ENCODE measurements at regions not wholly inside any gene's neighbourhood (a gene's known extent, or its start where the extent isn't known, plus 50 kb on each side); places are given as distances from the start of the nearest gene placed in this dataset.
"Not testable (repeated sequence)": the region's sequence is repeated elsewhere in the genome, so short reads cannot be mapped to it uniquely, and the experiment has no call there.

DNA sequence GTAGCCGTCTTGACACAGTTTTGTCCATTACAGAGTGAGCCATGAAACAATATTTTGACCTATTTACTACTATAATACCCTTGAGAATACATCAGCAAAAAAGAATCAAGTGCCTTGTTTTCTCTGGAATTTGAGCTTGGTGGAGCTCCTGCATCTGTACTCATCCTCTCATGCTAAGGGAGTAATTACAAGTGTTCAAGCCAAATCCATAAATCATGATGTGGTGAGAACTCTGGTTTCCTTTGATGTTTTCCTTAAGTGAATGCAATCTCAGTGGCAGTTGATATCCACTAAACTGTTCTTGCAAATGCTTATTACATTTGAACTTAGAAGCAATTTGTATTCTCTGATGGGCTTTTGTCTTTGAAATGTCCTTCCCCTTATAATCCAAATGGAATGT lies 824.6 kb upstream of the TMPRSS15 start:
- TF ChIP-seq, protein P1, sequence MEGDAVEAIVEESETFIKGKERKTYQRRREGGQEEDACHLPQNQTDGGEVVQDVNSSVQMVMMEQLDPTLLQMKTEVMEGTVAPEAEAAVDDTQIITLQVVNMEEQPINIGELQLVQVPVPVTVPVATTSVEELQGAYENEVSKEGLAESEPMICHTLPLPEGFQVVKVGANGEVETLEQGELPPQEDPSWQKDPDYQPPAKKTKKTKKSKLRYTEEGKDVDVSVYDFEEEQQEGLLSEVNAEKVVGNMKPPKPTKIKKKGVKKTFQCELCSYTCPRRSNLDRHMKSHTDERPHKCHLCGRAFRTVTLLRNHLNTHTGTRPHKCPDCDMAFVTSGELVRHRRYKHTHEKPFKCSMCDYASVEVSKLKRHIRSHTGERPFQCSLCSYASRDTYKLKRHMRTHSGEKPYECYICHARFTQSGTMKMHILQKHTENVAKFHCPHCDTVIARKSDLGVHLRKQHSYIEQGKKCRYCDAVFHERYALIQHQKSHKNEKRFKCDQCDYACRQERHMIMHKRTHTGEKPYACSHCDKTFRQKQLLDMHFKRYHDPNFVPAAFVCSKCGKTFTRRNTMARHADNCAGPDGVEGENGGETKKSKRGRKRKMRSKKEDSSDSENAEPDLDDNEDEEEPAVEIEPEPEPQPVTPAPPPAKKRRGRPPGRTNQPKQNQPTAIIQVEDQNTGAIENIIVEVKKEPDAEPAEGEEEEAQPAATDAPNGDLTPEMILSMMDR (conservative IDR thresholded peaks at IDR 0.05): no peak
- no peak overlapping the region for H3K27ac ChIP-seq

DNA sequence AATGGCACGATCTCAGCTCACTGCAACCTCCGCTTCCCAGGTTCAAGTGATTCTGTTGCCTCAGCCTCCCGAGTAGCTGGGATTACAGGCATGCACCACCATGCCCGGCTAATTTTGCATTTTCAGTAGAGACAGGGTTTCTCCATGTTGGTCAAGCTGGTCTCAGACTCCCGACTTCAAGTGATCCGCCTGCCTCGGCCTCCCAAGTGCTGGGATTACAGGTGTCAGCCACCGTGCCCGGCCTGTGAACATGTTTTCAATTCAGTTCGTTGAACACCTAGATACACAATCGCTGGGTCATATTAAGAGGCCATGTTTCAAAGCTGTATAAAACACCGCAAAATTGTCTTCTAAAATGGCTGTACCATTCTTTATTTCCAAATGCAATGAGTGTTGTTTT lies 830.3 kb upstream of the TMPRSS15 start:
- H3K27ac ChIP-seq: not testable (repeated sequence)

DNA sequence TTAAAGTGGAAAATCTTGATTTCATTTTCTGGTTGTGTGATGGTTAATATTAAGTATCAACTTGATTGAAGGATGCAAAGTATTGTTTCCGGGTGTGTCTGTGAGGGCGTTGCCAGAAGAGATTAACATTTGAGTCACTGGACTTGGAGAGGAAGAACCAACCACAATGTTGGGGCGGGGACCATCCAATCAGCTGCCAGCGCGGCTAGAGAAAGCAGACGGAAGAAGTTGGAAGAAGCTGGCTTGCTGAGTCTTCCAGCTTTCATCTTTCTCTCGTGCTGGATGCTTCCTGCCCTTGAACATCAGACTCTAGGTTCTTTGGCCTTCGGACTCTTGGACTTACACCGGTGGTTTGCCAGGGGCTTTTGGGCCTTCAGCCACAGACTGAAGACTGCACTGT lies 832.6 kb upstream of the TMPRSS15 start:
- TF ChIP-seq, protein P1 (conservative IDR thresholded peaks at IDR 0.05): no peak
- no peak overlapping the region for H3K27ac ChIP-seq

DNA sequence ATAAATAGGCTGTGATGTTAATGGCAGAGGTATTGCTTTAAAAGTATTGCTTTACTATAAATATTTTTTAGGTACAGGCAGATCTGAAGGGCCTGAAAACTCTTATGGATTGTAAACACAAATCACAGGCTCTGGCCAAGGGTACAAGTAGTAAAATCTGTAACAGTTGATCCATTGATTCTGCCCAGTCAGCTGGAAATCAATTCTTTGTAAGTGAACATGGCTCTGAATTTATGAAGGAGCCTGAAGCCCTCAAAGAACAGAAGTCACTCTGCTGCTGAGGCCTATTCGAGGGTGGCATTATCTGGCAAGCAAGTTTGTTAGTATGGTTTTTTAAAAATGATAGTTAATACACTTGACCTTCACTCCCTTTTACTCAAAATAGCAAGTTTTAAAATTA lies 834.0 kb upstream of the TMPRSS15 start:
- TF ChIP-seq, protein P1 (conservative IDR thresholded peaks at IDR 0.05): no peak

DNA sequence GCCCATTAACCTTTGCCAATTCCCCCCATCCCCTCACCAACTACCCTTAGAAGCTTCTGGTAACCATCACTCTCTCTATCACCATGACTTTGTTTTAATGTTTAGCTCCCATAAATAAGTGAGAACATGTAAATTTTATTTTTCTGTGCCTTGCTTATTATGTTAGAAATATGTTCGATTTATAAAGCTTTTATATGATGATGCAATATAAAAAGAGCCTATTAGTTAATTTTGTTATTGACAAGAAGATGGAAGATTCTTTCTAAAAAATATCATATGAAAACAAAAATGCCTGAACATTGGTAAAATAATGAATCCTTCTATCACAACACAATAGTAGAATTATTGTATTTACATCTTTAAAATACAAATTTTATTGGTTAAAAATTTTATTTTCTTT lies 836.1 kb upstream of the TMPRSS15 start:
- TF ChIP-seq, protein P1 (conservative IDR thresholded peaks at IDR 0.05): no peak
- no peak overlapping the region for H3K27ac ChIP-seq

More for the DNA sequence above, 834.0 kb upstream of the TMPRSS15 start:
- H3K27ac ChIP-seq: no peak overlapping the region

DNA sequence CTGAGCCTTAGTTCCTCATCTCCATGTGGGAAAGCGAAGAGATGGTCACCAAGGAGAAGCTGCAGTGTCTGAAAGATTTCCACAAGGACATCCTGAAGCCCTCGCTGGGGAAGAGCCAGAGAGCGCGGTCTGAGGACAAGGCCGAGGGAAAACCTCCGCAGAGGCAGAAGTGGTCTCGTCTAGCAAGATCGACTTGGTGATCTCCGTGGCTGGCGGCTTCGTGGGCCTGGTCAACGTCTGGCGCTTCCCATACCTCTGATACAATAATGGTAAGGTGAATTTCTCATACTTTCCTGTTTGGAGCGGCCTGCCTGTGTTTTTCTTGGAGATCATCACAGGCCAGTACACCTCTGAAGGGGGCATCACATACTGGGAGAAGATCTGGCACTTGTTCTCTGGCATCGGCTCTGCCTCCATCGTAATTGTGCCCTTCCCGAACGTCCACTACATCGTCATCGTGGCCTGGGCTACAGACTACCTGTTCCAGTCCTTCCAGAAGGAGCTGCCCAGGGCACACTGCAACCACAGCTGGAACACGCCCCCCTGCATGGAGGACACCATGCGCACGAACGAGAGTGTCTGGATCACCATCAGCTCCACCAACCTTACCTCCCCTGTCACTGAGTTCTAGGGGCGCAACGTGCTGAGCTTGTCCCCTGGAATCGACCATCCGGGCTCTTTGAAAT lies 841.1 kb upstream of the TMPRSS15 start:
- H3K27ac ChIP-seq: no peak overlapping the region
- TF ChIP-seq, protein P1 (conservative IDR thresholded peaks at IDR 0.05): no peak

DNA sequence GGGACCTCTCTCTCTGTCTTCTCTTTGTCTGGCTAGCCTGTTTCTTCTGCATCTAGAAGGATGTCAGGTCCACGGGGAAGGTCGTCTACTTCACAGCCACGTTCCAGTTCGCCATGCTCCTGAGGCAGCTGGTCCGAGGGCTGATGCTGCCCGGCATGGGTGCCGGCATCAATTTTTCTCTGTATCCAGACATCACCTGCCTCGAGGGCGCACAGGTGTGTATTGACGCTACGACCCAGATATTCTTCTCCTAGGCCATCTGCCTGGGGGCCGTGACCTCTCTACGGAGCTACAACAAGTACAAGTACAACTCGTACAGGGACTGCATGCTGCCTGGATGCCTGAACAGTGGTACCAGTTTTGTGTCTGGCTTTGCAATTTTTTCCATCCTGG lies 841.6 kb upstream of the TMPRSS15 start:
- TF ChIP-seq, protein P1 (conservative IDR thresholded peaks at IDR 0.05): no peak
- H3K27ac ChIP-seq: no peak overlapping the region

DNA sequence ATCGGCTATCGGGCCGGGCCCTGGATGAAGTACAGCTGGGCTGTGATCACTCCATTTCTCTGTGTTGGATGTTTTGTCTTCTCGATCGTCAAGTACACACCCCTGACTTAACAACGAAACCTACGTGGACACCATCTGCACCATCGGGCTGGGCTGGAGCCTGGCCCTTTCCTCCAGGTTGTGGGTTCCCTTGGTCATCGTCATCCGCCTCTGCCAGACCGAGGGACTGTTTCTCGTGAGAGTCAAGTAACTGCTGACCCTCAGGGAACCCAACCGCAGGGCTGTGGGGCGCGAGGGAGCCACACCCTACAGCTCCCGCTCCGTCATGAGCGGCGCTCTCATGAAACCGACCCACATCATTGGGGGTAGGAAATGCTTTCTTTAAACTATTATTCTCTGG lies 842.4 kb upstream of the TMPRSS15 start:
- TF ChIP-seq, protein P1 (conservative IDR thresholded peaks at IDR 0.05): no peak
- H3K27ac ChIP-seq: no peak overlapping the region

Data from VCaP (cell line).